ENCODE measurements at regions not wholly inside any gene's neighbourhood (a gene's known extent, or its start where the extent isn't known, plus 50 kb on each side); places are given as distances from the start of the nearest gene placed in this dataset.

DNA sequence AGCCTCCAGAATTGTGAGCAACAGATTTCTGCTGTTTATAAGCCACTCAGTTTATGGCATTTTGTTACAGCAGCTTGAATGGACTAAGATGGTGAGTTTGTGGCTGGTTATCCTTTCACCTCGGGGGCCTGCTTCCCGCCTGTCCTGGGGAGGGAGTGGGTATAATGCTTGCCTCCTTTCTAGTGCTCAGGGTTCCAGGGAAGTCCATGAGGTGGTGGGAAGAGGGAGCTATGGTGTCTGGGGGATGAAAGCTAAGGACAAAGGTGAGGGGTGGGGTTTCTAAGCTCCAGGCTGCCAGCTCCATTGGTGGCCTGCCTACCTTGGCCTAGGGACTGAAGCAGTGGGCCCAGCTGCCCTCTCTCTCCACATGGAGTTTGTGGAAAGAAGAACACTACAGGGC lies 50.2 kb upstream of the SDK2 start:
- H3K9me3 ChIP-seq (ENCODE audit: control insufficient read depth, low read length): no peaks in the 10 kb centered on the region
- WGBS: 26% methylated on average over 2 of the region's 2 CpGs
- H3K23ac ChIP-seq (ENCODE audit: low read length in 2 of 2): no peak overlapping the region
- no peak for DNase-seq
- no peak overlapping the region for H3K9ac ChIP-seq (ENCODE audit: low read length)
- no peak overlapping the region for H4K91ac ChIP-seq (ENCODE audit: low read length)
- H3K27ac ChIP-seq (ENCODE audit: low read length, poor library complexity, severe bottlenecking): no peak overlapping the region
- no peak overlapping the region for H3K18ac ChIP-seq (ENCODE audit: low read depth in 1 of 2, low read length in 2 of 2)
- no peak overlapping the region for H3K14ac ChIP-seq (ENCODE audit: low read length in 2 of 2)
- no peaks in the 10 kb centered on the region for H3K36me3 ChIP-seq (ENCODE audit: control insufficient read depth in 1 of 2, insufficient read depth in 2 of 2, low read depth in 1 of 2, low read length in 2 of 2)
- no peak overlapping the region for H2BK5ac ChIP-seq (ENCODE audit: low read depth, low read length, poor library complexity, severe bottlenecking)
- H2BK15ac ChIP-seq (ENCODE audit: low read depth, poor library complexity, severe bottlenecking): no peak overlapping the region
- no peak overlapping the region for H3K4ac ChIP-seq (ENCODE audit: low read depth in 1 of 2, low read length in 2 of 2)
- H2AFZ ChIP-seq (ENCODE audit: low read depth, low read length): no peak overlapping the region
- no peak overlapping the region for H2BK12ac ChIP-seq (ENCODE audit: low read length in 2 of 2)
- no peak overlapping the region for H2BK120ac ChIP-seq (ENCODE audit: low read depth, low read length)
- H3K4me2 ChIP-seq (ENCODE audit: low read length, poor library complexity, severe bottlenecking): no peak overlapping the region
- H4K8ac ChIP-seq (ENCODE audit: low read length): no peak overlapping the region
- no peaks in the 10 kb centered on the region for H3K79me1 ChIP-seq (replicated peaks; ENCODE audit: low read length, poor library complexity, severe bottlenecking)
- H3K27me3 ChIP-seq (ENCODE audit: control insufficient read depth in 1 of 2, insufficient read depth in 1 of 2, low read length in 2 of 2): peaks cover 0 to 48% of the 10 kb centered on the region in 2 experiments
- no peaks in the 10 kb centered on the region for H3K4me1 ChIP-seq (ENCODE audit: control insufficient read depth, insufficient read depth, low read depth, low read length)
- no peak overlapping the region for H2AK5ac ChIP-seq (ENCODE audit: low read length, severe bottlenecking)
- no peak overlapping the region for H3K4me3 ChIP-seq (ENCODE audit: insufficient read depth in 1 of 2, low read depth in 1 of 2, low read length in 2 of 2)

DNA sequence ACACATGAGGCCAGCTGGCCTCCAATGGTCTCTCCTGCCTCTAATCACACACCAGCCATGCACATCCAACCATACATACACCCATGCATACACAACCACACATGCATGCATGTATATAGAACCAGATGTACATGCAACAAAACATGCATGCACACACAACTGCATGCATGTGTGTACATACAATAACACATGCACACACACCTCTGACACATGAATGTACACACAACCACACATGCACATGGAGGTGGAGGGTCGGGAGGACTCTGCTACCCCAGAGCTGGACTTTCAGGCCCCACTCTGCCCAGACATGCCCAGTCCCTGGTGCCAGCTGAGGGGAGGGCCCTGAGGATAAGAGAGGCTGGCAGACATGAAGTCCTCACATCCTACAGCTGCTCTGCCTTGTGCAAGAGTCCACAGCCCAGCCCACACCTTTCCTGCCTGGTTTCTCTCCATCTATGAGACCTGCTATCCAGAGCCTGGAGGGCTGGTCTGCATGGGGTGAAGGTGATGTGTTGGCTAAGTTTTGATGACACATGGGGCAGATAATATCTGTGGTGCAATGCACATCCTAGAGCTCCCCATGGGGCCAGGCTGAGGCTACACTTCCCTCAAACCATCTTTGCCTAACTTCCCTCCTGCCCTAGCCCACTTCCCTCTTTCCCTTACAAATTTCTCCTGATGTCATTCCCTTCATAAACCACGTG lies 50.9 kb upstream of the SDK2 start:
- Histone ChIP-seq H3K27me3 (ENCODE audit: control insufficient read depth in 1 of 2, insufficient read depth in 1 of 2, low read length in 2 of 2) (peaks cover 0 to 41% of the 10 kb centered on the region in 2 experiments), H3K27ac (ENCODE audit: low read length, poor library complexity, severe bottlenecking) (no peak overlapping the region), H2BK120ac (ENCODE audit: low read depth, low read length) (no peak overlapping the region), H3K23ac (ENCODE audit: low read length in 2 of 2) (no peak overlapping the region), H3K9me3 (ENCODE audit: control insufficient read depth, low read length) (no peaks in the 10 kb centered on the region), H2AK5ac (ENCODE audit: low read length, severe bottlenecking) (no peak overlapping the region), H2BK5ac (ENCODE audit: low read depth, low read length, poor library complexity, severe bottlenecking) (no peak overlapping the region), H3K4ac (ENCODE audit: low read depth in 1 of 2, low read length in 2 of 2) (no peak overlapping the region), H3K9ac (ENCODE audit: low read length) (no peak overlapping the region), H4K91ac (ENCODE audit: low read length) (no peak overlapping the region), H3K4me2 (ENCODE audit: low read length, poor library complexity, severe bottlenecking) (no peak overlapping the region), H3K36me3 (ENCODE audit: control insufficient read depth in 1 of 2, insufficient read depth in 2 of 2, low read depth in 1 of 2, low read length in 2 of 2) (no peaks in the 10 kb centered on the region), H4K8ac (ENCODE audit: low read length) (no peak overlapping the region), H3K4me1 (ENCODE audit: control insufficient read depth, insufficient read depth, low read depth, low read length) (no peaks in the 10 kb centered on the region), H2AFZ (ENCODE audit: low read depth, low read length) (no peak overlapping the region), H3K4me3 (ENCODE audit: insufficient read depth in 1 of 2, low read depth in 1 of 2, low read length in 2 of 2) (no peak overlapping the region), H3K14ac (ENCODE audit: low read length in 2 of 2) (no peak overlapping the region), H2BK15ac (ENCODE audit: low read depth, poor library complexity, severe bottlenecking) (no peak overlapping the region), H3K79me1 (replicated peaks; ENCODE audit: low read length, poor library complexity, severe bottlenecking) (no peaks in the 10 kb centered on the region), H3K18ac (ENCODE audit: low read depth in 1 of 2, low read length in 2 of 2) (no peak overlapping the region), H2BK12ac (ENCODE audit: low read length in 2 of 2) (no peak overlapping the region)
- WGBS: 48% methylated on average over 2 of the region's 2 CpGs
- no peak for DNase-seq

GRCh38 chr17:73696251-73696650 lies 52.0 kb upstream of the SDK2 start:
- H2BK12ac ChIP-seq (ENCODE audit: low read length in 2 of 2): no peak overlapping the region
- H3K9me3 ChIP-seq (ENCODE audit: control insufficient read depth, low read length): no peaks in the 10 kb centered on the region
- H3K23ac ChIP-seq (ENCODE audit: low read length in 2 of 2): no peak overlapping the region
- no peak overlapping the region for H3K18ac ChIP-seq (ENCODE audit: low read depth in 1 of 2, low read length in 2 of 2)
- no peak overlapping the region for H4K91ac ChIP-seq (ENCODE audit: low read length)
- no peak overlapping the region for H3K4me3 ChIP-seq (ENCODE audit: insufficient read depth in 1 of 2, low read depth in 1 of 2, low read length in 2 of 2)
- H2AFZ ChIP-seq (ENCODE audit: low read depth, low read length): no peak overlapping the region
- no peak overlapping the region for H3K4ac ChIP-seq (ENCODE audit: low read depth in 1 of 2, low read length in 2 of 2)
- H3K27ac ChIP-seq (ENCODE audit: low read length, poor library complexity, severe bottlenecking): no peak overlapping the region
- DNase-seq: no peak
- no peak overlapping the region for H2BK15ac ChIP-seq (ENCODE audit: low read depth, poor library complexity, severe bottlenecking)
- H2BK5ac ChIP-seq (ENCODE audit: low read depth, low read length, poor library complexity, severe bottlenecking): no peak overlapping the region
- H3K79me1 ChIP-seq (replicated peaks; ENCODE audit: low read length, poor library complexity, severe bottlenecking): no peaks in the 10 kb centered on the region
- H3K9ac ChIP-seq (ENCODE audit: low read length): no peak overlapping the region
- H2AK5ac ChIP-seq (ENCODE audit: low read length, severe bottlenecking): no peak overlapping the region
- H3K14ac ChIP-seq (ENCODE audit: low read length in 2 of 2): no peak overlapping the region
- H4K8ac ChIP-seq (ENCODE audit: low read length): no peak overlapping the region
- no peak overlapping the region for H2BK120ac ChIP-seq (ENCODE audit: low read depth, low read length)
- H3K4me2 ChIP-seq (ENCODE audit: low read length, poor library complexity, severe bottlenecking): no peak overlapping the region
- no peaks in the 10 kb centered on the region for H3K4me1 ChIP-seq (ENCODE audit: control insufficient read depth, insufficient read depth, low read depth, low read length)
- peaks cover 0 to 40% of the 10 kb centered on the region in 2 experiments for H3K27me3 ChIP-seq (ENCODE audit: control insufficient read depth in 1 of 2, insufficient read depth in 1 of 2, low read length in 2 of 2)
- H3K36me3 ChIP-seq (ENCODE audit: control insufficient read depth in 1 of 2, insufficient read depth in 2 of 2, low read depth in 1 of 2, low read length in 2 of 2): no peaks in the 10 kb centered on the region
- 73% methylated on average over 3 of the region's 3 CpGs for WGBS

DNA sequence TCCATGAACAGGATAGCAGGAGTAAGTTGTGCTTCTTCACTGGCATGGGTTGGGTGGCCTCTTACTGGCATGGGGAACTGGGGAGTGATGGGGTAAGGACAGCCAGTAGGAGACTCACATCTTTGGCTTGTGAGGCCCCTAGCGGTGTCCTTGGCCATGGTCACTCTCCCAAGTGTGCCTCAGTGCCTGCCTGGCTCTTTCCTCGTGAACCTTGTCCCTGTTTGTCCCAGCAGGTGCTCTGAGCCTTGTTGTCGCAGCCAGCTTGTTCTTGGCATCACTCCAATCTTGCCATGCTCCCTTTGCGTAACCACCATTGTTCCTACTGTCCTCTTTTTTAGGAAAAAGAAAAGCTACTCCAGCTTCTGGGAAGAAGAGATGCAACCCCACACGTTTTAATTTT lies 53.6 kb upstream of the SDK2 start:
- Histone ChIP-seq H3K9ac (ENCODE audit: low read length) (no peak overlapping the region), H2BK120ac (ENCODE audit: low read depth, low read length) (no peak overlapping the region), H3K36me3 (ENCODE audit: control insufficient read depth in 1 of 2, insufficient read depth in 2 of 2, low read depth in 1 of 2, low read length in 2 of 2) (no peaks in the 10 kb centered on the region), H2AK5ac (ENCODE audit: low read length, severe bottlenecking) (no peak overlapping the region), H3K18ac (ENCODE audit: low read depth in 1 of 2, low read length in 2 of 2) (no peak overlapping the region), H3K27ac (ENCODE audit: low read length, poor library complexity, severe bottlenecking) (no peak overlapping the region), H2AFZ (ENCODE audit: low read depth, low read length) (no peak overlapping the region), H3K23ac (ENCODE audit: low read length in 2 of 2) (no peak overlapping the region), H3K79me1 (replicated peaks; ENCODE audit: low read length, poor library complexity, severe bottlenecking) (no peaks in the 10 kb centered on the region), H3K14ac (ENCODE audit: low read length in 2 of 2) (no peak overlapping the region), H4K91ac (ENCODE audit: low read length) (no peak overlapping the region), H3K4me2 (ENCODE audit: low read length, poor library complexity, severe bottlenecking) (no peak overlapping the region), H2BK12ac (ENCODE audit: low read length in 2 of 2) (no peak overlapping the region), H2BK5ac (ENCODE audit: low read depth, low read length, poor library complexity, severe bottlenecking) (no peak overlapping the region), H3K4me3 (ENCODE audit: insufficient read depth in 1 of 2, low read depth in 1 of 2, low read length in 2 of 2) (no peak overlapping the region), H3K4ac (ENCODE audit: low read depth in 1 of 2, low read length in 2 of 2) (no peak overlapping the region), H3K4me1 (ENCODE audit: control insufficient read depth, insufficient read depth, low read depth, low read length) (no peaks in the 10 kb centered on the region), H2BK15ac (ENCODE audit: low read depth, poor library complexity, severe bottlenecking) (no peak overlapping the region), H3K27me3 (ENCODE audit: control insufficient read depth in 1 of 2, insufficient read depth in 1 of 2, low read length in 2 of 2) (peaks cover 0 to 36% of the 10 kb centered on the region in 2 experiments), H4K8ac (ENCODE audit: low read length) (no peak overlapping the region), H3K9me3 (ENCODE audit: control insufficient read depth, low read length) (no peaks in the 10 kb centered on the region)
- WGBS: 52% methylated on average over 4 of the region's 5 CpGs
- no peak for DNase-seq

Measured in mesenchymal stem cell (in vitro differentiated cells and primary cell).